ENCODE measurements at regions not wholly inside any gene's neighbourhood (a gene's known extent, or its start where the extent isn't known, plus 50 kb on each side); places are given as distances from the start of the nearest gene placed in this dataset.

DNA sequence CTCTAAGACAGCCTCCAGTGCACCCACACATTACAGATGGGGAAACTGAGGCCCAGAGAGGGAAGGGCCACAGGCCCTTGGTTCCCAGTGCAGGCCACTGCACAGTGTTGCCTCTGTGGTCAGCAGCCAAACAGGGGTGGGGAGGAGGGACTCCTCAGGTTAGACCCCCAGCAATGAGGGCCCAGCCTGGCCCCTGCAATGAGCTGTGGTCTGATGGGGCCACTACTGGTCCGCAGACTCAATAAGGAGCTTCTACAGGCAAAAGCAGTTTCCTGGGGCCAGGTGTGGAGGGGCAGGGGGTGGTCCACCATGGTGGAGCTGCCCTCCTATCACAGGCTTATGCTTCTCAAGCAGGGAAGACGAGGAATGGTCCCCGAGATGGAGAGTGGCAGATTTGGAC lies 87.6 kb downstream of the HS1BP3 start (continued):
- TF ChIP-seq, protein P1, sequence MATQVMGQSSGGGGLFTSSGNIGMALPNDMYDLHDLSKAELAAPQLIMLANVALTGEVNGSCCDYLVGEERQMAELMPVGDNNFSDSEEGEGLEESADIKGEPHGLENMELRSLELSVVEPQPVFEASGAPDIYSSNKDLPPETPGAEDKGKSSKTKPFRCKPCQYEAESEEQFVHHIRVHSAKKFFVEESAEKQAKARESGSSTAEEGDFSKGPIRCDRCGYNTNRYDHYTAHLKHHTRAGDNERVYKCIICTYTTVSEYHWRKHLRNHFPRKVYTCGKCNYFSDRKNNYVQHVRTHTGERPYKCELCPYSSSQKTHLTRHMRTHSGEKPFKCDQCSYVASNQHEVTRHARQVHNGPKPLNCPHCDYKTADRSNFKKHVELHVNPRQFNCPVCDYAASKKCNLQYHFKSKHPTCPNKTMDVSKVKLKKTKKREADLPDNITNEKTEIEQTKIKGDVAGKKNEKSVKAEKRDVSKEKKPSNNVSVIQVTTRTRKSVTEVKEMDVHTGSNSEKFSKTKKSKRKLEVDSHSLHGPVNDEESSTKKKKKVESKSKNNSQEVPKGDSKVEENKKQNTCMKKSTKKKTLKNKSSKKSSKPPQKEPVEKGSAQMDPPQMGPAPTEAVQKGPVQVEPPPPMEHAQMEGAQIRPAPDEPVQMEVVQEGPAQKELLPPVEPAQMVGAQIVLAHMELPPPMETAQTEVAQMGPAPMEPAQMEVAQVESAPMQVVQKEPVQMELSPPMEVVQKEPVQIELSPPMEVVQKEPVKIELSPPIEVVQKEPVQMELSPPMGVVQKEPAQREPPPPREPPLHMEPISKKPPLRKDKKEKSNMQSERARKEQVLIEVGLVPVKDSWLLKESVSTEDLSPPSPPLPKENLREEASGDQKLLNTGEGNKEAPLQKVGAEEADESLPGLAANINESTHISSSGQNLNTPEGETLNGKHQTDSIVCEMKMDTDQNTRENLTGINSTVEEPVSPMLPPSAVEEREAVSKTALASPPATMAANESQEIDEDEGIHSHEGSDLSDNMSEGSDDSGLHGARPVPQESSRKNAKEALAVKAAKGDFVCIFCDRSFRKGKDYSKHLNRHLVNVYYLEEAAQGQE (tag by site-specific recombination; IDR thresholded peaks at IDR 0.05) = no peak
- TF ChIP-seq ZNF391 (tag by site-specific recombination; IDR thresholded peaks at IDR 0.05; ENCODE audit: borderline replicate concordance, low read depth) (no peak), ZNF23 (tag by site-specific recombination; IDR thresholded peaks at IDR 0.05; ENCODE audit: borderline replicate concordance) (no peak)

DNA sequence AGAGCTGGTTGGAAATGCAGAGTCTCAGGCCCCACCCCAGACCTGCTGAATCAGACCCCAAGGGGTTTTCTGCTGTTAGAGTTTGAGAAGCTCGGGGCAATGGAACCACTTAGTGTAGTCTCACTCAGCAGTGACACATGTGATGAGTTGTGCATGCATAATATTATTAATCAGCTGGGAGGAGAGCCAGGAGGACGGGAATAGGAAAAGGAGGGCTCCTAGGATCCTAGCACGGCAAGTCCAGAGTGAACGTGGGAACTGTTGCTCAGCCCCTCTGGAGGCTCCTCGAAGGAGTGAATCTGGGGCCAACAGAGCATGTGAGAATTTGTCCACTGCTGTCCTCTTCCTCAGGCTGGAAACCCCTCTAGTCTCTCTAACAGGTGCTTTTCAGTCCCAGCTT lies 87.1 kb downstream of the HS1BP3 start:
- TF ChIP-seq HOXD13 (CRISPR knock-in tag; IDR thresholded peaks at IDR 0.05; ENCODE audit: borderline replicate concordance) (no peak), ZBTB17 (tag by site-specific recombination; IDR thresholded peaks at IDR 0.05) (no peak), FEZF1 (tag by site-specific recombination; IDR thresholded peaks at IDR 0.05) (no peak), PRDM1 (tag by site-specific recombination; IDR thresholded peaks at IDR 0.05) (no peak), ZNF354C (tag by site-specific recombination; IDR thresholded peaks at IDR 0.05; ENCODE audit: borderline replicate concordance, low read depth) (no peak), ZNF19 (tag by site-specific recombination; IDR thresholded peaks at IDR 0.05; ENCODE audit: low read depth) (no peak), ZNF292 (tag by site-specific recombination; IDR thresholded peaks at IDR 0.05; ENCODE audit: borderline replicate concordance, low read depth) (no peak), ZNF132 (tag by site-specific recombination; IDR thresholded peaks at IDR 0.05; ENCODE audit: borderline replicate concordance) (no peak), ZNF157 (tag by site-specific recombination; IDR thresholded peaks at IDR 0.05) (no peak)
- TF ChIP-seq, protein P2, sequence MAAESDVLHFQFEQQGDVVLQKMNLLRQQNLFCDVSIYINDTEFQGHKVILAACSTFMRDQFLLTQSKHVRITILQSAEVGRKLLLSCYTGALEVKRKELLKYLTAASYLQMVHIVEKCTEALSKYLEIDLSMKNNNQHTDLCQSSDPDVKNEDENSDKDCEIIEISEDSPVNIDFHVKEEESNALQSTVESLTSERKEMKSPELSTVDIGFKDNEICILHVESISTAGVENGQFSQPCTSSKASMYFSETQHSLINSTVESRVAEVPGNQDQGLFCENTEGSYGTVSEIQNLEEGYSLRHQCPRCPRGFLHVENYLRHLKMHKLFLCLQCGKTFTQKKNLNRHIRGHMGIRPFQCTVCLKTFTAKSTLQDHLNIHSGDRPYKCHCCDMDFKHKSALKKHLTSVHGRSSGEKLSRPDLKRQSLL (tag by site-specific recombination; IDR thresholded peaks at IDR 0.05) = no peak
- TF ChIP-seq, protein P3, sequence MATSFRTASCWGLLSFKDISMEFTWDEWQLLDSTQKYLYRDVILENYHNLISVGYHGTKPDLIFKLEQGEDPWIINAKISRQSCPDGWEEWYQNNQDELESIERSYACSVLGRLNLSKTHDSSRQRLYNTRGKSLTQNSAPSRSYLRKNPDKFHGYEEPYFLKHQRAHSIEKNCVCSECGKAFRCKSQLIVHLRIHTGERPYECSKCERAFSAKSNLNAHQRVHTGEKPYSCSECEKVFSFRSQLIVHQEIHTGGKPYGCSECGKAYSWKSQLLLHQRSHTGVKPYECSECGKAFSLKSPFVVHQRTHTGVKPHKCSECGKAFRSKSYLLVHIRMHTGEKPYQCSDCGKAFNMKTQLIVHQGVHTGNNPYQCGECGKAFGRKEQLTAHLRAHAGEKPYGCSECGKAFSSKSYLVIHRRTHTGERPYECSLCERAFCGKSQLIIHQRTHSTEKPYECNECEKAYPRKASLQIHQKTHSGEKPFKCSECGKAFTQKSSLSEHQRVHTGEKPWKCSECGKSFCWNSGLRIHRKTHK (tag by site-specific recombination; IDR thresholded peaks at IDR 0.05) = no peak
- TF ChIP-seq, protein P4, sequence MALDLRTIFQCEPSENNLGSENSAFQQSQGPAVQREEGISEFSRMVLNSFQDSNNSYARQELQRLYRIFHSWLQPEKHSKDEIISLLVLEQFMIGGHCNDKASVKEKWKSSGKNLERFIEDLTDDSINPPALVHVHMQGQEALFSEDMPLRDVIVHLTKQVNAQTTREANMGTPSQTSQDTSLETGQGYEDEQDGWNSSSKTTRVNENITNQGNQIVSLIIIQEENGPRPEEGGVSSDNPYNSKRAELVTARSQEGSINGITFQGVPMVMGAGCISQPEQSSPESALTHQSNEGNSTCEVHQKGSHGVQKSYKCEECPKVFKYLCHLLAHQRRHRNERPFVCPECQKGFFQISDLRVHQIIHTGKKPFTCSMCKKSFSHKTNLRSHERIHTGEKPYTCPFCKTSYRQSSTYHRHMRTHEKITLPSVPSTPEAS (tag by site-specific recombination; IDR thresholded peaks at IDR 0.05) = no peak
- no peaks in the 10 kb centered on the region for H3K9me3 ChIP-seq (ENCODE audit: control insufficient read depth, insufficient read depth, low read depth, low read length)
- CTCF ChIA-PET = interaction anchor here (0.6 to 0.9 kb wide), 2 partner anchors 20 to 273 kb away, joined by 3 to 5 read pairs; no protein-coding TSS in a partner anchor
- no peaks in the 10 kb centered on the region for H3K36me3 ChIP-seq (ENCODE audit: control insufficient read depth in 2 of 2, insufficient read depth in 1 of 2, low read length in 2 of 2)
- no peaks in the 10 kb centered on the region for H3K4me1 ChIP-seq (ENCODE audit: control insufficient read depth, insufficient read depth, low read length)
- H3K4me3 ChIP-seq (ENCODE audit: low read depth, low read length) = no peak overlapping the region
- POLR2A ChIA-PET = interaction anchor here (5.3 kb wide), 1 partner anchor 116 kb away, joined by 29 read pairs; the partner anchor contains the start of gene RHOB
- H3K27ac ChIP-seq (ENCODE audit: extremely low read depth, low read depth, low read length) = no peak overlapping the region

DNA sequence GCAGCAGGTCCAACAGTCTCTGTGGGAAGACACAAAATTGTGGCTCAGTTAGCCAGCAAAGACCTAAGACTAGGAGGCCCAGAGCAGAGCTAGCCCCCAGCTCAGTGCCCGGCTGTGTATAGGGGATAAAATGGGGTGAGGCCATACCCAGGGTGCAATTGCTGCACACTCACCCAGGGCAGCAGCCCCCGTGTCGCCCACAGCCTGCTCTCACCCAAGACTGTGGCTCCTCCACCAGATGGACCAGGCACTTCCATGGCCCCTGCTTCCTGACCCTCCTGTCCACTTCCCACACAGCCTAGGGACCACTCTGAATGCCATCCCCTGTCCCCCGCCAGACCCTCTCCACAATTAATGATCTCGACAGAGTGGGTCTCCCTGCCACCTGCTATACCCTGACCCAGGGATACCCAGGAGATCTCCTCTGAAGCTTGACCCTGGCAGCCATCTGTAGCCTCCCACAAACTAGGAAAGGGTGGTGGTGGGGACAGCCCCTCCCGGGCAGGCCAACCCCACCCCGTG lies 85.7 kb downstream of the HS1BP3 start:
- Histone ChIP-seq H3K9me3 (ENCODE audit: control insufficient read depth, insufficient read depth, low read depth, low read length) (no peaks in the 10 kb centered on the region), H3K4me1 (ENCODE audit: control insufficient read depth, insufficient read depth, low read length) (no peaks in the 10 kb centered on the region), H3K4me3 (ENCODE audit: low read depth, low read length) (no peak overlapping the region), H3K27ac (ENCODE audit: extremely low read depth, low read depth, low read length) (no peak overlapping the region), H3K36me3 (ENCODE audit: control insufficient read depth in 2 of 2, insufficient read depth in 1 of 2, low read length in 2 of 2) (no peaks in the 10 kb centered on the region)
- POLR2A ChIA-PET = interaction anchor here (1.1 to 5.3 kb wide), 3 partner anchors 70 to 118 kb away, joined by 9 to 29 read pairs (median 12); partner anchors contain the start of gene RHOB
- CTCF ChIA-PET = interaction anchor here (0.6 to 1.1 kb wide), 2 partner anchors 71 to 114 kb away, joined by 3 read pairs; no protein-coding TSS in a partner anchor
- TF ChIP-seq HOXC10 (CRISPR knock-in tag; IDR thresholded peaks at IDR 0.05) = no peak
- TF ChIP-seq ZIC2 (tag by site-specific recombination; IDR thresholded peaks at IDR 0.05) = no peak
- TF ChIP-seq KLF8 (tag by site-specific recombination; IDR thresholded peaks at IDR 0.05) = no peak
- TF ChIP-seq ZNF239 (tag by site-specific recombination; IDR thresholded peaks at IDR 0.05) = no peak
- no peak for TF ChIP-seq ZNF664 (tag by site-specific recombination; IDR thresholded peaks at IDR 0.05)
- no peak for TF ChIP-seq ZNF16 (tag by site-specific recombination; IDR thresholded peaks at IDR 0.05; ENCODE audit: low read depth)
- no peak for TF ChIP-seq ZNF624 (tag by site-specific recombination; IDR thresholded peaks at IDR 0.05)
- no peak for TF ChIP-seq ZNF600 (tag by site-specific recombination; IDR thresholded peaks at IDR 0.05)
- TF ChIP-seq GLI2 (tag by site-specific recombination; IDR thresholded peaks at IDR 0.05; ENCODE audit: borderline replicate concordance, low read depth) = no peak
- TF ChIP-seq ZNF76 (tag by site-specific recombination; IDR thresholded peaks at IDR 0.05; ENCODE audit: borderline replicate concordance, low read depth) = no peak

All from HEK293 (cell line).